Mammary epithelial cell (primary cell): ENCODE measurements at regions not wholly inside any gene's neighbourhood (a gene's known extent, or its start where the extent isn't known, plus 50 kb on each side); places are given as distances from the start of the nearest gene placed in this dataset.
"Not testable (repeated sequence)": the region's sequence is repeated elsewhere in the genome, so short reads cannot be mapped to it uniquely, and the experiment has no call there.

ENCODE experiments used
- EZH2 ChIP-seq: IDR thresholded peaks from 2 replicates; pipeline ENCODE4 v1.6.1; 2012; ENCODE audit warnings: low read length, inconsistent platforms, borderline replicate concordance
- TF ChIP-seq, protein P1 (sequence below), 2 donors: IDR thresholded peaks in 1 of 2; conservative IDR thresholded peaks in 1 of 2; 2 replicates each; pipeline ENCODE4 v1.5.1; 2011 to 2012; ENCODE audit warnings: inconsistent platforms in 2 of 2, low read length in 2 of 2, mild to moderate bottlenecking in 2 of 2, control low read depth in 1 of 2, low read depth in 1 of 2; ENCODE audit not compliant: insufficient read depth in 1 of 2; ENCODE audit errors: extremely low read depth in 1 of 2

GRCh38 chr18:14459826-14460225, 83.6 kb downstream of the POTEC start:
- TF ChIP-seq, protein P1, sequence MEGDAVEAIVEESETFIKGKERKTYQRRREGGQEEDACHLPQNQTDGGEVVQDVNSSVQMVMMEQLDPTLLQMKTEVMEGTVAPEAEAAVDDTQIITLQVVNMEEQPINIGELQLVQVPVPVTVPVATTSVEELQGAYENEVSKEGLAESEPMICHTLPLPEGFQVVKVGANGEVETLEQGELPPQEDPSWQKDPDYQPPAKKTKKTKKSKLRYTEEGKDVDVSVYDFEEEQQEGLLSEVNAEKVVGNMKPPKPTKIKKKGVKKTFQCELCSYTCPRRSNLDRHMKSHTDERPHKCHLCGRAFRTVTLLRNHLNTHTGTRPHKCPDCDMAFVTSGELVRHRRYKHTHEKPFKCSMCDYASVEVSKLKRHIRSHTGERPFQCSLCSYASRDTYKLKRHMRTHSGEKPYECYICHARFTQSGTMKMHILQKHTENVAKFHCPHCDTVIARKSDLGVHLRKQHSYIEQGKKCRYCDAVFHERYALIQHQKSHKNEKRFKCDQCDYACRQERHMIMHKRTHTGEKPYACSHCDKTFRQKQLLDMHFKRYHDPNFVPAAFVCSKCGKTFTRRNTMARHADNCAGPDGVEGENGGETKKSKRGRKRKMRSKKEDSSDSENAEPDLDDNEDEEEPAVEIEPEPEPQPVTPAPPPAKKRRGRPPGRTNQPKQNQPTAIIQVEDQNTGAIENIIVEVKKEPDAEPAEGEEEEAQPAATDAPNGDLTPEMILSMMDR (conservative IDR thresholded peaks at IDR 0.05 in 1 of 2, IDR thresholded peaks at IDR 0.05 in 1 of 2; ENCODE audit: extremely low read depth in 1 of 2, insufficient read depth in 1 of 2, low read depth in 1 of 2, low read length in 2 of 2): not testable (repeated sequence)
- TF ChIP-seq EZH2: not testable (repeated sequence)
